Coronary artery (tissue), 2 donors: ENCODE measurements at regions not wholly inside any gene's neighbourhood (a gene's known extent, or its start where the extent isn't known, plus 50 kb on each side); places are given as distances from the start of the nearest gene placed in this dataset.

Experiments
- DNase-seq: peaks from one replicate; pipeline ENCODE4 v3.0.0-alpha.2; 2017; ENCODE audit warnings: low spot score
- H3K27ac ChIP-seq, 2 donors: fragments of 200-600 bp; sonication (generic); one replicate each; pipeline ENCODE4 v1.5.1; 2016 to 2019
- H3K4me3 ChIP-seq: fragments of 200-600 bp; sonication (generic); 2 replicates; pipeline ENCODE4 v1.5.1; 2016; ENCODE audit warnings: mild to moderate bottlenecking, moderate library complexity
- CTCF ChIP-seq: fragments of 200-600 bp; sonication (generic); IDR thresholded peaks from one replicate; pipeline ENCODE4 v1.5.1; 2019; ENCODE audit warnings: antibody characterized with exemption

GRCh38 chr7:41239596-41239995 is 463.3 kb downstream of the INHBA start:
- no peak for TF ChIP-seq CTCF
- DNase-seq = no peak
- H3K4me3 ChIP-seq = no peak overlapping the region
- H3K27ac ChIP-seq = no peak overlapping the region

- DNase-seq = no peak
- H3K4me3 ChIP-seq = no peak overlapping the region
- H3K27ac ChIP-seq = no peak overlapping the region
- TF ChIP-seq CTCF = no peak
Observed at GRCh38 chr7:41238851-41239331, 464.0 kb downstream of the INHBA start.

GRCh38 chr7:41237956-41238355 is 464.9 kb downstream of the INHBA start:
- Histone ChIP-seq H3K4me3 (no peak overlapping the region), H3K27ac (no peak overlapping the region)
- TF ChIP-seq CTCF = no peak
- no peak for DNase-seq

- Histone ChIP-seq H3K27ac (no peak overlapping the region), H3K4me3 (no peak overlapping the region)
- TF ChIP-seq CTCF = no peak
- no peak for DNase-seq
Observed at GRCh38 chr7:41232086-41232485, 470.8 kb downstream of the INHBA start.

GRCh38 chr7:41224063-41224763 is 478.7 kb downstream of the INHBA start:
- Histone ChIP-seq H3K27ac (no peak overlapping the region), H3K4me3 (no peak overlapping the region)
- no peak for TF ChIP-seq CTCF
- DNase-seq = no peak

GRCh38 chr7:41222746-41223145 is 480.1 kb downstream of the INHBA start:
- TF ChIP-seq CTCF = no peak
- no peak for DNase-seq
- no peak overlapping the region for H3K4me3 ChIP-seq

GRCh38 chr7:41220266-41220665 is 482.6 kb downstream of the INHBA start:
- no peak for TF ChIP-seq CTCF
- Histone ChIP-seq H3K27ac (no peak overlapping the region), H3K4me3 (no peak overlapping the region)
- no peak for DNase-seq

More at GRCh38 chr7:41222746-41223145, 480.1 kb downstream of the INHBA start:
- no peak overlapping the region for H3K27ac ChIP-seq
